ENCODE measurements at regions not wholly inside any gene's neighbourhood (a gene's known extent, or its start where the extent isn't known, plus 50 kb on each side); places are given as distances from the start of the nearest gene placed in this dataset.

DNA sequence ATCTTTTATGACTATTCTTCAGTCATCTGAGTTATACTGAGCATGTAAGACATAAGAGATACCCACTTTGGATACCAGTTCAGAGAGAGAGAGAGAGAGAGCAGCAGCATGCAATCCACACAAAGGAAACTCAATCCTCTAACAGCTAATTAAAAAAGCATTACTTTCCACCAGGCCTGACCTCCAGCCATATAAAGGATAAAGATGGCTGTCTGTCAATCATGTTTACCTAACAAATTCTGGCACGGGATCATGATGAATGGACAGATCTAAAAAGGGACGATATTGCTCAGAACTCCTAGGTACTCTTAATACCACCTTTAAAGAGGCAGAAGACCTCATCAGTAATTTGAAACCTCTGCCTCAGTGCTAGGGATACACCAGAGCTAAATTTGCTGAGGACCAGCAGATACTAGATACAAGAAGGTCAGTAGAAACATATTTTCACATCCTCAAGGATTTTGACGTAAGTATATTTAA is 159.2 kb downstream of the RPS12 start:
- Mint-ChIP-seq H3K9me3 (no peaks in the 10 kb centered on the region), H3K4me3 (no peak overlapping the region), H3K27me3 (ENCODE audit: low read depth) (no peaks in the 10 kb centered on the region), H3K27ac (0 out of 7 replicates have a peak overlapping the region, but pooled peaks of 1 of the 3 experiments have one; percentile 68), H3K36me3 (ENCODE audit: insufficient read depth in 1 of 3, low read depth in 3 of 3) (no peaks in the 10 kb centered on the region), H3K4me1 (peaks cover 18 to 21% of the 10 kb centered on the region in 2 experiments)
- Histone ChIP-seq H3K4me2 (ENCODE audit: insufficient read depth, insufficient read length, low read length) (no peak overlapping the region), H2AFZ (ENCODE audit: low read length) (peak overlapping the region; percentile 56), H3K23me2 (ENCODE audit: insufficient read length, low read depth, low read length, poor library complexity, severe bottlenecking) (no peaks in the 10 kb centered on the region), H3K27ac (ENCODE audit: insufficient read length, low read depth, low read length) (no peak overlapping the region), H3K23ac (ENCODE audit: insufficient read length, low read depth, low read length) (no peak overlapping the region), H4K20me1 (ENCODE audit: control insufficient read depth, insufficient read depth, insufficient read length) (no peaks in the 10 kb centered on the region), H3K27me3 (ENCODE audit: insufficient read depth, low read length) (no peaks in the 10 kb centered on the region), H2BK5ac (ENCODE audit: insufficient read length, low read length) (no peak overlapping the region), H3K14ac (ENCODE audit: insufficient read depth, low read length) (no peak overlapping the region), H4K5ac (ENCODE audit: insufficient read length, low read depth, low read length) (no peak overlapping the region), H2AK5ac (ENCODE audit: insufficient read length, low read length) (no peak overlapping the region), H2BK20ac (ENCODE audit: low read depth, low read length, poor library complexity, severe bottlenecking) (no peak overlapping the region), H2BK12ac (ENCODE audit: insufficient read length, low read depth, low read length) (no peak overlapping the region), H3K9ac (ENCODE audit: extremely low read depth, insufficient read length, low read length) (no peak overlapping the region), H4K8ac (replicated peaks; ENCODE audit: insufficient read length, low read depth, low read length) (no peak overlapping the region), H4K91ac (ENCODE audit: insufficient read length, low read depth, low read length) (no peak overlapping the region), H3K18ac (ENCODE audit: insufficient read length, low read depth, low read length) (no peak overlapping the region), H2BK15ac (ENCODE audit: low read depth, low read length) (no peak overlapping the region), H3K79me1 (ENCODE audit: insufficient read depth, low read depth, low read length, poor library complexity, severe bottlenecking) (no peaks in the 10 kb centered on the region), H3K56ac (ENCODE audit: insufficient read length, low read depth, low read length) (no peak overlapping the region), H3K4ac (ENCODE audit: low read depth, low read length) (no peak overlapping the region), H3K9me3 (ENCODE audit: control insufficient read depth, low read depth, low read length) (no peaks in the 10 kb centered on the region), H3K79me2 (ENCODE audit: insufficient read depth, low read length) (no peaks in the 10 kb centered on the region), H3K4me1 (ENCODE audit: insufficient read depth, low read length) (peaks cover 3% of the 10 kb centered on the region; the same call in 1 of the 2 replicates), H2BK120ac (ENCODE audit: low read depth, low read length, poor library complexity, severe bottlenecking) (no peak overlapping the region), H3T11ph (ENCODE audit: low read length) (no peak overlapping the region)
- no peak for DNase-seq
- WGBS (ENCODE audit: extremely low coverage, insufficient read length, low lambda C conversion rate), result no CpG with 5 or more reads among the region's 3 CpGs
- TF ChIP-seq, protein P1, sequence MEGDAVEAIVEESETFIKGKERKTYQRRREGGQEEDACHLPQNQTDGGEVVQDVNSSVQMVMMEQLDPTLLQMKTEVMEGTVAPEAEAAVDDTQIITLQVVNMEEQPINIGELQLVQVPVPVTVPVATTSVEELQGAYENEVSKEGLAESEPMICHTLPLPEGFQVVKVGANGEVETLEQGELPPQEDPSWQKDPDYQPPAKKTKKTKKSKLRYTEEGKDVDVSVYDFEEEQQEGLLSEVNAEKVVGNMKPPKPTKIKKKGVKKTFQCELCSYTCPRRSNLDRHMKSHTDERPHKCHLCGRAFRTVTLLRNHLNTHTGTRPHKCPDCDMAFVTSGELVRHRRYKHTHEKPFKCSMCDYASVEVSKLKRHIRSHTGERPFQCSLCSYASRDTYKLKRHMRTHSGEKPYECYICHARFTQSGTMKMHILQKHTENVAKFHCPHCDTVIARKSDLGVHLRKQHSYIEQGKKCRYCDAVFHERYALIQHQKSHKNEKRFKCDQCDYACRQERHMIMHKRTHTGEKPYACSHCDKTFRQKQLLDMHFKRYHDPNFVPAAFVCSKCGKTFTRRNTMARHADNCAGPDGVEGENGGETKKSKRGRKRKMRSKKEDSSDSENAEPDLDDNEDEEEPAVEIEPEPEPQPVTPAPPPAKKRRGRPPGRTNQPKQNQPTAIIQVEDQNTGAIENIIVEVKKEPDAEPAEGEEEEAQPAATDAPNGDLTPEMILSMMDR (conservative IDR thresholded peaks at IDR 0.05), result no peak
